K562 (cell line): ENCODE measurements at regions not wholly inside any gene's neighbourhood (a gene's known extent, or its start where the extent isn't known, plus 50 kb on each side); places are given as distances from the start of the nearest gene placed in this dataset.

Source experiments
- ATAC-seq: fragments of 200-7000 bp; cut with Tn5 transposase; 3 replicates; pipeline ENCODE4 v1.9.1; 2020; ENCODE audit warnings: moderate library complexity
- BruUV-seq: library from RNA; stranded (reverse); fragments of 400-500 nt; replicated peaks from 2 replicates; lab custom pipeline; 2021; lab: Mats Ljungman, UMichigan
- CTCF ChIA-PET: fragments of 300-600 bp; formaldehyde crosslinking; extraction: SDS; loops from one replicate; lab custom pipeline; 2021; ENCODE audit warnings: low intra/inter-chr PET ratio; lab: Yijun Ruan, JAX
- POLR2A ChIA-PET: fragments of 300-600, 350-650 bp; sonication (Branson Sonifier 250); formaldehyde crosslinking; extraction: SDS; loops from one replicate; lab custom pipeline; 2021; ENCODE audit warnings: antibody characterized with exemption, inconsistent platforms; lab: Yijun Ruan, JAX
- DNase-seq, 4 experiments: peaks; one replicate each; pipeline versions ENCODE4 v3.0.0 to v3.0.0-alpha.2; 2011 to 2018; ENCODE audit warnings: low spot score in 3 of 4, mixed read lengths in 3 of 4; ENCODE audit errors: extremely low read depth in 1 of 4
- FAIRE-seq: peaks from 2 replicates; lab custom pipeline; 2011; peaks lifted over from hg19 to GRCh38; lab: Jason Lieb, UNC
- H2AFZ ChIP-seq: 2 replicates; pipeline ENCODE4 v1.6.0; 2011; ENCODE audit warnings: low read depth, low read length, control low read depth, inconsistent platforms
- H3K27ac ChIP-seq: fragments of 200-600 bp; 3 replicates; pipeline ENCODE4 v1.8.0; 2011; ENCODE audit warnings: low read depth, mild to moderate bottlenecking, control low read depth, inconsistent platforms, low read length, moderate library complexity, mixed read lengths; ENCODE audit errors: extremely low read depth
- H3K27me3 ChIP-seq, 2 experiments: fragments of 300-600 bp in 1 of 2; 2 replicates in 1 of 2; 3 replicates in 1 of 2; pipeline versions ENCODE4 v1.6.0 to v1.8.0; 2011; ENCODE audit warnings: inconsistent platforms in 2 of 2, low read length in 2 of 2, mild to moderate bottlenecking in 1 of 2, mixed read lengths in 1 of 2, moderate library complexity in 1 of 2; ENCODE audit not compliant: control insufficient read depth in 2 of 2, insufficient read depth in 2 of 2
- H3K36me3 ChIP-seq: fragments of 300-600 bp; 3 replicates; pipeline ENCODE4 v1.8.0; 2011; ENCODE audit warnings: mild to moderate bottlenecking, low read length, inconsistent platforms; ENCODE audit not compliant: control insufficient read depth, insufficient read depth
- H3K4me1 ChIP-seq, 2 experiments: fragments of 200-600 bp in 1 of 2; replicated peaks in 1 of 2; 2 replicates in 1 of 2; 3 replicates in 1 of 2; pipeline versions ENCODE4 v1.5.1 to v1.8.0; 2011; ENCODE audit warnings: inconsistent platforms in 2 of 2, low read length in 2 of 2, mild to moderate bottlenecking in 1 of 2, mixed read lengths in 1 of 2, moderate library complexity in 1 of 2; ENCODE audit not compliant: control insufficient read depth in 2 of 2, insufficient read depth in 2 of 2
- H3K4me2 ChIP-seq: 2 replicates; pipeline ENCODE4 v1.6.1; 2011; ENCODE audit warnings: low read length, control low read depth, inconsistent platforms, mixed read lengths; ENCODE audit not compliant: insufficient read depth
- H3K4me3 ChIP-seq: fragments of 200-600 bp; sonication (generic), shearing (Covaris generic); 2 replicates; pipeline ENCODE4 v1.5.1; 2016; ENCODE audit warnings: control low read depth, inconsistent platforms
- H3K79me2 ChIP-seq: fragments of 200-600 bp; 3 replicates; pipeline ENCODE4 v1.8.0; 2011; ENCODE audit warnings: low read length, inconsistent platforms; ENCODE audit not compliant: control insufficient read depth, insufficient read depth
- H3K9ac ChIP-seq, 2 experiments: 2 replicates each; pipeline versions ENCODE4 v1.6.0 to v1.6.1; 2011; ENCODE audit warnings: low read depth in 2 of 2, low read length in 2 of 2, control low read depth in 1 of 2, inconsistent platforms in 1 of 2, mild to moderate bottlenecking in 1 of 2, mixed read lengths in 1 of 2; ENCODE audit not compliant: insufficient read depth in 1 of 2
- H3K9me1 ChIP-seq: one replicate; pipeline ENCODE4 v1.6.0; 2011; ENCODE audit warnings: inconsistent platforms, mild to moderate bottlenecking, low read length, moderate library complexity; ENCODE audit not compliant: control insufficient read depth, insufficient read depth
- H3K9me3 ChIP-seq: replicated peaks from 2 replicates; pipeline ENCODE4 v1.5.1; 2011; ENCODE audit warnings: low read depth, low read length, inconsistent platforms; ENCODE audit not compliant: control insufficient read depth, insufficient read depth
- H4K20me1 ChIP-seq: replicated peaks from 2 replicates; pipeline ENCODE4 v1.6.1; 2011; ENCODE audit warnings: low read length, inconsistent platforms, mixed read lengths; ENCODE audit not compliant: control insufficient read depth, insufficient read depth
- ARID3B ChIP-seq: fragments of 250-450 bp; sonication (Bioruptor Pico); IDR thresholded peaks from 2 replicates; pipeline ENCODE4 v1.4.0; 2020; ENCODE audit warnings: borderline replicate concordance
- BRCA1 ChIP-seq, 2 experiments: fragments of 450-650 bp in 1 of 2; sonication (generic) in 1 of 2; formaldehyde crosslinking in 1 of 2; IDR thresholded peaks; 2 replicates each; pipeline versions ENCODE4 v1.5.0 to v1.6.1; 2017 to 2020; ENCODE audit warnings: mild to moderate bottlenecking in 1 of 2, missing genetic modification reagents in 1 of 2
- C11orf30 ChIP-seq: fragments of 450-650 bp; IDR thresholded peaks from 2 replicates; pipeline ENCODE4 v1.6.1; 2016; ENCODE audit warnings: low read depth, mild to moderate bottlenecking
- GTF3C2 ChIP-seq: IDR thresholded peaks from 3 replicates; pipeline ENCODE4 v1.6.1; 2011; ENCODE audit warnings: borderline replicate concordance, mild to moderate bottlenecking, moderate library complexity; ENCODE audit not compliant: insufficient read length; ENCODE audit errors: extremely low read depth
- HBP1 ChIP-seq: fragments of 450-650 bp; formaldehyde crosslinking; IDR thresholded peaks from 2 replicates; pipeline ENCODE4 v1.4.0; 2022; ENCODE audit warnings: missing genetic modification characterization
- IRF2 ChIP-seq: sonication (generic); formaldehyde crosslinking; IDR thresholded peaks from 2 replicates; pipeline ENCODE4 v1.8.1; 2022; ENCODE audit warnings: mild to moderate bottlenecking, missing genetic modification reagents
- IRF9 ChIP-seq: fragments of 450-650 bp; IDR thresholded peaks from 2 replicates; pipeline ENCODE4 v1.6.1; 2016; ENCODE audit warnings: missing biosample characterization, missing genetic modification characterization
- KDM4B ChIP-seq, 2 experiments: fragments of 450-650 bp in 1 of 2; sonication (generic) in 1 of 2; IDR thresholded peaks; 2 replicates each; pipeline ENCODE4 v1.6.1; 2016 to 2017; ENCODE audit warnings: borderline replicate concordance in 2 of 2, antibody characterized with exemption in 1 of 2, low read depth in 1 of 2, mild to moderate bottlenecking in 1 of 2
- PHB2 ChIP-seq: fragments of 450-650 bp; IDR thresholded peaks from 2 replicates; pipeline ENCODE4 v1.6.1; 2017; ENCODE audit warnings: low read depth
- POLR2AphosphoS2 ChIP-seq: IDR thresholded peaks from 2 replicates; pipeline ENCODE4 v1.6.1; 2012; ENCODE audit warnings: low read length, improper control_type of control experiment
- RBM14 ChIP-seq: fragments of 200-400 bp; formaldehyde crosslinking; IDR thresholded peaks from 2 replicates; pipeline ENCODE4 v1.6.1; 2018; ENCODE audit warnings: low read depth, mild to moderate bottlenecking, low read length, moderate library complexity, borderline replicate concordance; ENCODE audit not compliant: insufficient read depth
- TCF7 ChIP-seq: sonication (generic); IDR thresholded peaks from 2 replicates; pipeline ENCODE4 v1.6.1; 2016; ENCODE audit warnings: antibody characterized with exemption, borderline replicate concordance
- ZNF239 ChIP-seq: fragments of 250-450 bp; sonication (Bioruptor Pico); IDR thresholded peaks from 2 replicates; pipeline ENCODE4 v1.4.0; 2020; ENCODE audit warnings: mild to moderate bottlenecking
- ZNF445 ChIP-seq: fragments of 250-450 bp; sonication (Bioruptor Pico); IDR thresholded peaks from 2 replicates; pipeline ENCODE4 v1.4.0; 2020; ENCODE audit warnings: low read depth, mild to moderate bottlenecking, moderate library complexity
- ZNF766 ChIP-seq: fragments of 200-800 bp; sonication (Bioruptor generic); conservative IDR thresholded peaks from 2 replicates; pipeline ENCODE4 v1.6.1; 2016; ENCODE audit warnings: missing genetic modification characterization, missing compliant biosample characterization
- WGBS: fragments of 100-300 bp; shearing (Covaris generic); methylation state at CpG from one replicate; pipeline ENCODE4 v1.1.6; 2016; ENCODE audit warnings: low coverage, mixed read lengths; ENCODE audit not compliant: insufficient coverage; ENCODE audit errors: missing lambda C conversion rate; 5-methylcytosine and 5-hydroxymethylcytosine counted together
- in situ Hi-C: fragments of 300-500 bp; cut with MboI; formaldehyde crosslinking; loops from 4 replicates; pipeline ENCODE4 v1.15.0; 2018; ENCODE audit warnings: inconsistent platforms, mixed read lengths
- intact Hi-C: fragments of 100-400 bp; cut with micrococcal nuclease; formaldehyde crosslinking; loops from 2 replicates; pipeline ENCODE4 v1.14.2; 2022

GRCh38 chrX:7285765-7286164 lies 137.8 kb upstream of the PUDP start (continued):
- TF ChIP-seq ARID3B (CRISPR knock-in tag) = no peak
- no peak for TF ChIP-seq BRCA1 (IDR thresholded peaks at IDR 0.05)
- no peak for TF ChIP-seq BRCA1 (CRISPR knock-in tag; IDR thresholded peaks at IDR 0.05)
- TF ChIP-seq TCF7 = no peak
- TF ChIP-seq IRF2 (CRISPR knock-in tag) = no peak
- no peak for TF ChIP-seq KDM4B (IDR thresholded peaks at IDR 0.05; ENCODE audit: borderline replicate concordance in 2 of 2, low read depth in 1 of 2)

GRCh38 chrX:7283741-7284140 lies 135.8 kb upstream of the PUDP start:
- H4K20me1 ChIP-seq = no peaks in the 10 kb centered on the region
- H3K4me3 ChIP-seq = no peak overlapping the region
- H3K27me3 ChIP-seq = no peaks in the 10 kb centered on the region
- no peaks in the 10 kb centered on the region for H3K4me1 ChIP-seq
- in situ Hi-C loops = no loop called here
- H3K79me2 ChIP-seq = no peaks in the 10 kb centered on the region
- no peak overlapping the region for H3K4me2 ChIP-seq
- ChIA-PET CTCF (no interaction called here), POLR2A (no interaction called here)
- no peak overlapping the region for H3K27ac ChIP-seq
- FAIRE-seq (no peak), ATAC-seq (no peak), DNase-seq (no peak)
- intact Hi-C loops = no loop called here
- H3K36me3 ChIP-seq = no peaks in the 10 kb centered on the region
- no peak overlapping the region for H2AFZ ChIP-seq
- no peak overlapping the region for H3K9ac ChIP-seq
- 0% methylated on average over 1 of the region's 2 CpGs for WGBS
- H3K9me1 ChIP-seq = no peaks in the 10 kb centered on the region
- H3K9me3 ChIP-seq = no peaks in the 10 kb centered on the region
- TF ChIP-seq HBP1 (no peak), IRF9 (no peak), RBM14 (no peak), ZNF766 (CRISPR knock-in tag) (no peak), PHB2 (no peak), ZNF239 (no peak), C11orf30 (no peak), POLR2AphosphoS2 (no peak), GTF3C2 (no peak), ZNF445 (CRISPR knock-in tag) (no peak)
- BruUV-seq = no TSS peak
